Limb (tissue), 2 donors: ENCODE measurements at regions not wholly inside any gene's neighbourhood (a gene's known extent, or its start where the extent isn't known, plus 50 kb on each side); places are given as distances from the start of the nearest gene placed in this dataset.
"Not testable (repeated sequence)": the region's sequence is repeated elsewhere in the genome, so short reads cannot be mapped to it uniquely, and the experiment has no call there.

Experiments
- DNase-seq, 2 donors: peaks; one replicate each; pipeline ENCODE4 v3.0.0-alpha.2; 2016; ENCODE audit errors: extremely low spot score in 2 of 2

DNA sequence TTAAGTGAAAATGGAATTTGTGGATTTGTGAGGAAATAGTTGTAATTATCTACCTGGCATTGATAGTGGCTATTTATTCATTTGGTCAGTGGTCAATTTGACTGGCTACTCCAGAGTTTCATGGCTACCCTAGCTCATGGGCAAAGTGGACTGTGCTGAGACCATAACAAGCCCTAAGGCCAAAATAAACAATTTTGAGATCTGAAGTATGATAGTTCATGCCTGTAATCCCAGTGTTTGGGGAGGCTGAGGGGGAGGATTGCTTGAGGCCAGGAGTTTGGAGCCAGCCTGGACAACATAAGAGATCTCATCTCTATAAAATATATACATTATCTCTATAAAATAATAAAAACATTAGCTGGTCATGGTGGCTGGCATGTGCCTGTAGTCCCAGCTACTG lies 311.7 kb downstream of the HIVEP2 start:
- no peak for DNase-seq

GRCh38 chr6:142635130-142635529 lies 309.8 kb downstream of the HIVEP2 start:
- no peak for DNase-seq

DNA sequence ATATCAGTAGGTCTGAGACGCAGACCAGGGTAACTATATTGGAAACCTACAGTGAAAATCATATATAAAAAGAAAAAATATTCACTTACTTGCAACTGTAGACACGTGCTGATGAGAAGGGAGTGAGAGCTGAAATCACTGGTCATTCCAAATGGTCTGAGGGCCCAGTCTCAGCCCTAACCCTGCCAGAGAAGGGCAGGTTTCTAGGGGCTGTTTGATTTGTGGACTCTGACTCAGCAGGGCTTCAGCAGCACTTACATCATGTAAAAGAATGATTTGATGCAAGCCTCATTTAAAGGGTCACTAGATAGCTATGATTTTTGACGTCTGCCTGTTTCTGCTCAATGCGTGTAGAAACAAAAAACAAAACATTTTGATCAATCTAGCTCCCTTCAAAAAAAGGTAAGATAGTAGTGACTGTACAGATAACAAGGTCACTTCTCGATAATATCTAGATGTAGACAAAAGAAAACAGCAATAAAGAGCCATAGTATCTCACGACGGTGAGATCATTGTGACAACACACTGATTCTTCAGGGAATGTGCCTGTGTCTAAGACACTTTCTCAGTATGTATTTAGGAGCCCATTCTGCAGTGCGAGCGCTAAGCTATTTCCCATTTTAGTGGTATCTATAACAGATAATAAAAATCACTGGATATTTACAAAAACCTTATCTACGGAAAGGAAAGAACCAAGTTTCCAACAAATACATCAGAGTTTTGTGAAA lies 307.2 kb downstream of the HIVEP2 start:
- DNase-seq, result no peak

DNA sequence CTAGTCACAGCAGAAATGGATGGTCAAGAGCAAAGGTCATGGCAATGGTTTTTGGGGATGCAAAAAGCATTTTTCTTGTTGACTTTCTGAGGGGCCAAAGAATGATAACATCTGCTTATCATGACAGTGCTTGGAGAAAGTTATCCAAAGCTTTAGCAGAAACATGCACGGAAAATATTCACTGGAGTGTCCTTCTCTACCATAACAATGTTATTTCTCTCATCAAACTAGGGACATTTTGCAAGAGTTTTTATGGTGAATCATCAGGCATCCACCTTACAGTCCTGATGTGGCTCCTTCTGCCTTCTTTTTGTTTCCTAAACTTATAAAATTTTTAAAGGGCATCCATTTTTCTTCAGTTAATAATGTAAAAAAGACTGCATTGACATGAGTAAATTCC lies 302.3 kb downstream of the HIVEP2 start:
- DNase-seq, result no peak

- DNase-seq, result no peak
Observed at GRCh38 chr6:142644866-142645265, 300.1 kb downstream of the HIVEP2 start.

GRCh38 chr6:142645663-142646062 lies 299.3 kb downstream of the HIVEP2 start:
- no peak for DNase-seq

DNA sequence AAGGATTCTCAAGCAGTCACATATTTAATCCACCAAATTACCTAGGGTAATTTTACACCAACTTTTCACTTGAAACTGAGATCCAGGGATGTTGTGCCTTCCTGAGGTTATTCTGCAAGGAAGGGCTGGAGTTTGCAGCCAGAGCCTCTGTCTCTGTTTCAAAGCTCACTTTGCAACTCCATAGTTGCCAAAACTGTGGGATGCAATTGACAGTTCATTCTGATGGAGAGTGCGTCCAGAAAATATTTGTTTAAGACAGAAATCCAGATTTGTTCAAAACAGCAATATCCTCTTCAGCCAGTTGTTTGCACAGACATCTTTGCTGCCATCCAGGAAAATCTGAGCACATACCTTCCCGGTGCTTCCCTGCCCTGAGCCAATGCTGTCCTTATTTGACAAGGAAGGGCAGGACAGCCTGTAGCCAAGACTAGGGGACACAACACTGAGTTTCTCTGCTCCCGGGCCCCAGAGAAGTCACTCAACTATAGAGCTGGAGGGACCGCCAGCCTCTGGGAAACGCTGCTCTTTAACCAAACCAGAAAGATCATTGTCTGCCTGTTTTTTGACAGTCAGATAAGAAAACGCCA lies 297.4 kb downstream of the HIVEP2 start:
- DNase-seq, result no peak

GRCh38 chr6:142648036-142648451 lies 296.9 kb downstream of the HIVEP2 start:
- no peak for DNase-seq

DNA sequence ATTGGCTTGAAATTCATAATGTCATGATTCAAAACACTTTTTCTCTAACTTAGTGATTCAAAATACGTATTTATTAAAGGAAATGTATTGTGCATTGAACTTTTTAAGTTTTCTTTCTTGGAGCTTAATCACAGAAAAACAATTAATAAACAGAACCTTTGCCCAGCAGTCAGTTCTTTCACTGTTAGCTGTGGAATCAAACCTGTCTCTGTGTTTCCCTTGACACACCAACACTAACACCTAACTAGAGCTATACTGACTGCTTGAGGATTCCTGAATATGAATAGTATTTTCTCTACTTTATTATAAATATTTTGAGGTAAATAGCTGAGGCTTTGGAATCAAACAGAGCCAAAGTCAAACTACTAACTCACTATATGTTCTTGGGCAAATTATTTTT lies 296.4 kb downstream of the HIVEP2 start:
- DNase-seq, result no peak

DNA sequence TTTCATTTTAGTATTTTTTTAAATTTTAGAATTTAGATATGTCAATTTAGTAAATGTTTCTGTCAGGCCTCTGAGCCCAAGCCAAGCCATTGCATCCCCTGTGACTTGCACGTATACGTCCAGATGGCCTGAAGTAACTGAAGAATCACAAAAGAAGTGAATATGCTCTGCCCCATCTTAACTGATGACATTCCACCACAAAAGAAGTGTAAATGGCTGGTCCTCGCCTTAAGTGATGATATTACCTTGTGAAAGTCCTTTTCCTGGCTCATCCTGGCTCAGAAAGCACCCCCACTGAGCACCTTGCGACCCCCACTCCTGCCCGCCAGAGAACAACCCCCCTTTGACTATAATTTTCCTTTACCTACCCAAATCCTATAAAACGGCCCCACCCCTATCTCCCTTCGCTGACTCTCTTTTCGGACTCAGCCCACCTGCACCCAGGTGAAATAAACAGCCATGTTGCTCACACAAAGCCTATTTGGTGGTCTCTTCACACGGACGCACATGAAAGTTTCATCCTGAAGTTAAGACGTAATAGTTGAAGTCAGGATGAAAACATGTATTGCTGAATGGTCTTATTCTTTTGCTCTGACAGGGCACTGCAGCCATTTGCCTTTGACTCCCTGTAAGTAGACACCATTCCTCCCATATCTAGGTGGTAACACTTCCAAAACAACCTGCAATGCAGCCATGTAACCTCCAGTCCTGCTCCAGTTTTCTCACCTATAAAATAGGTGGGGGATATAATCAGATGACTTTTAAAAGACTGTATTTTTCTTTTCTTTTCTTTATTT lies 295.3 kb downstream of the HIVEP2 start:
- DNase-seq, result not testable (repeated sequence)

GRCh38 chr6:142651384-142651783 lies 293.6 kb downstream of the HIVEP2 start:
- DNase-seq, result no peak

- no peak for DNase-seq
Observed at GRCh38 chr6:142653710-142654420, 291.1 kb downstream of the HIVEP2 start.

GRCh38 chr6:142659661-142660060 lies 285.3 kb downstream of the HIVEP2 start:
- DNase-seq, result no peak

DNA sequence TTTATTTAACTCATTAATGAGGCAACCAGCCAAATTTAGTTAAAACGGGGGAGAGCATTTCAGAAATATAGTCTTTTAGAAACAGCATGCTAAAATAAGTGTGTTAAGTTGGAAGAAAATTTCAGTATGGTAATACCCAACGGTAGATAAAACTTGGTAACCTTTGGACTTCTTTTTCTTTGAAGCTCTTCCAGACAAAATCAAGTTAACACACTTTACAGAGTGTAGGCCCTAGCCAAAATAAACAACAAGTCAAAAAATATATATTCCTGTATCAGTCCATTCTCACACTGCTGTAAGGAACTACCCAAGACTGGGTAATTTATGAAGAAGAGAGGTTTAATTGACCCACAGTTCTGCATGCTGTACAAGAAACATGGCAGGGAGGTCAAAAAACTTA lies 279.6 kb downstream of the HIVEP2 start:
- DNase-seq, result no peak

GRCh38 chr6:142666599-142667185 lies 278.3 kb downstream of the HIVEP2 start:
- no peak for DNase-seq

GRCh38 chr6:142669471-142670351 lies 275.3 kb downstream of the HIVEP2 start:
- no peak for DNase-seq

DNA sequence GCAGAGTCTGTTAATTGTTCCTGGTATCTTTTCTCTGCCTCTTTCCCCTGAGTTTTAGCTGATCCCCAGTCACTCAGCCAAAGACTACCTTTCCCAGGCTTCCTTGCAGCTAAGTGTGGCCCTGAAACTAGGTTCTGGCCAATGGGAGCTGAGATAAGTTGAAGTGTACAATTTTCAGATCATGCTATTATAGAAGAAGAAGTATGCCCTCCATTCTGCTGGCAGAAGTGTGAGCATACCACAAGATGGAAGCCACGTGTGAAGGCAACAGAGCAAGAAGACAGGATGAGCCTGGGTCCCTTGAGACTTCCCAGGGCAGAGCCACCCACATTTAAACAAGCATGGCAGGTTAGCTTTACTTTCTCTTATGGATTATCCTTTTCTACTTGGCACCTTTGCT lies 273.2 kb downstream of the HIVEP2 start:
- no peak for DNase-seq

DNA sequence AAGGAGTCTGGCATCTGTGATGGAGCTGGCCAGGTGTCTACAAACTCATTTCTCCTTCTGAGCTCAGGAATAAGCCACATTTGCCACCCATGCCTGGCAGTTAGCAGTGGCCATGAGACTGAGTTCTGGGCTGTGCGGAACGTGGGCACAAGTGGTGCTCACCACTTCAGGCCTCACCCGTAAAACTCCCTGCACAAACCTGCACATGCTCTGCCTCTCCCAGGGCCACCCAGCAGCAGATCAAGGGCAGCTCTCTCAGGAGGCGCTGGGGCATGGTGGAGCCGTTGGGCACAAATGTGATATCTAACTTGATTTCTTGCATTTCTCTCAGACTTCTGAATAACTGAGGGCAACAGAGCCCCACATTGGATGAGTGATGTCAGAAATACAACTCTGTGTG lies 269.5 kb downstream of the HIVEP2 start:
- no peak for DNase-seq

GRCh38 chr6:142676027-142676443 lies 268.9 kb downstream of the HIVEP2 start:
- DNase-seq, result no peak

DNA sequence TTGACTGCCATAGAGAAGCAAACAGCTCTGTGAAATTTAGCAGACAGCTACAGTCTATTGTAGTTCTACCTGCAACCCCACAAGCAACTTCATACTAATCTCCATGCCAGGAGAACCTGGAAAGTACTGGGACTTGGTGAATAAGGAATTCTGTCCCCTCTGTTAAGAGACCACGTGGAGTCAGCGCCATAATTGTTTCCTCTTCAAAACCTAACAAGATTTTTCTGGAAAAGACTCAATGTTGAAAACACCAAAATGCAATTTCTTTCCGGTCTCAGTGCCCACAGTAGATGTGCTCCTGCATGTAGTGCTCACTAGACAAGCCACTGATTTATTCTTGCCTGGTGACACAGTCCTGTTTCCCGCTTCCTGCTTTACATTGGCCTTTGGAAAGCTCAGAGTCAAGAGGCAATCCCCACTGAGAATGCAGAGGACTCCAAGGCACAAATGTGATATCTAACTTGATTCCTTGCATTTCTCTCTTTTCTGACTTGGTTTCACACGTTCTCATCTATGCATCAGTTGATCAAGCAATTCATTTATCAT lies 268.3 kb downstream of the HIVEP2 start:
- no peak for DNase-seq
